Activated CD4-positive, alpha-beta T cell treated with anti-CD3 and anti-CD28 coated beads, Interleukin-2, amount 10 ng/mL, durations not matched to agents 24 days and 14 days (primary cell): ENCODE measurements at regions not wholly inside any gene's neighbourhood (a gene's known extent, or its start where the extent isn't known, plus 50 kb on each side); places are given as distances from the start of the nearest gene placed in this dataset.

Experiments used
- DNase-seq: peaks from one replicate; pipeline ENCODE4 v3.0.0; 2022
- H3K27ac Mint-ChIP-seq: one replicate; pipeline ENCODE4 v1.8.0; 2022; ENCODE audit warnings: mild to moderate bottlenecking, mixed read lengths
- H3K27me3 Mint-ChIP-seq: one replicate; pipeline ENCODE4 v1.8.0; 2022; ENCODE audit warnings: mixed read lengths
- H3K36me3 Mint-ChIP-seq: one replicate; pipeline ENCODE4 v1.8.0; 2022; ENCODE audit warnings: low read depth, mild to moderate bottlenecking, mixed read lengths
- H3K4me1 Mint-ChIP-seq: one replicate; pipeline ENCODE4 v1.8.0; 2021; ENCODE audit warnings: mixed read lengths
- H3K4me3 Mint-ChIP-seq: one replicate; pipeline ENCODE4 v1.8.0; 2022; ENCODE audit warnings: mild to moderate bottlenecking, moderate library complexity, mixed read lengths
- H3K9me3 Mint-ChIP-seq: one replicate; pipeline ENCODE4 v1.8.0; 2021; ENCODE audit warnings: mixed read lengths
- intact Hi-C: fragments of 100-400 bp; cut with micrococcal nuclease; formaldehyde crosslinking; loops from one replicate; pipeline ENCODE4 v1.15.1; 2023

DNA sequence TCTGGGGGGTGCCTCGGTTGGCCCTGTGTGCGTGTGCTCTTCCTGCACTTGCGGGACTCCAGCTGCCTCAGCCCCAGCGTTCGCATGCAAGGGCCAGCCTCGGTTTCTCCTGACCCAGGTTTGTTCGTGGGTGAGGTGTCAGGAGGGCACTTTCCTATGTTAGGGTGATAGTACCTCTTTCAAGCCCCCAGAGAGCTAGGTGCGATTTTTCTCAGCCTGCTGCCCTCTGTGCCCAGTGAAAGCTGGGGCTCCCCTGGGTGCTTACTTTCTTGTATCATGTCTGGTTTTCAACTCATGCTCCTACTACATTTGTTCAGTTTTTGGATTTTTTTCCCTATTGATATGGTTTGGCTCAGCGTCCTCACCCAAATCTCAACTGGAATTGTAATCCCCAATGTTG lies 289.2 kb downstream of the TEX29 start:
- Mint-ChIP-seq H3K4me1 (no peaks in the 10 kb centered on the region), H3K27ac (no peak overlapping the region), H3K27me3 (no peaks in the 10 kb centered on the region), H3K4me3 (no peak overlapping the region), H3K36me3 (no peaks in the 10 kb centered on the region), H3K9me3 (no peaks in the 10 kb centered on the region)
- intact Hi-C loops = no loop called here
- DNase-seq = no peak

DNA sequence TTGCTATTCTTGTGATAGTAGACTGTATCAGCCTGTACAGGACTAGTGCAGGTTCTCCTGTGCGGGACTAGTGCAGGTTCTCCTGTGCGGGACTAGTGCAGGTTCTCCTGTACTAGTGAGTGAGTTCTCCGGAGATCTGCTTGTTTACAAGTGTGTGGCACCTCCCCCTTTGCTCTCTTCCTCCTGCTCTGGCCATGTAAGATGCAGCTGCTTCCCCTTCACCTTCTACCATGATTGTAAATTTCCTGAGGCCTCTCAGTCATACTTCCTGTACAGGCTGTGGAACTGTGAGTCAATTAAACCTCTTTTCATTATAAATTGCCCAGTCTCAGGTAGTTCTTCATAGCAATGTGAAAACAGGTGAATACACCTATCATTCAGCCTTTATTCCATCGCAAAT lies 289.6 kb downstream of the TEX29 start:
- Mint-ChIP-seq H3K4me1 (no peaks in the 10 kb centered on the region), H3K9me3 (no peaks in the 10 kb centered on the region), H3K27me3 (no peaks in the 10 kb centered on the region), H3K4me3 (no peak overlapping the region), H3K36me3 (no peaks in the 10 kb centered on the region), H3K27ac (no peak overlapping the region)
- intact Hi-C loops = no loop called here
- no peak for DNase-seq

GRCh38 chr13:111610879-111611278 lies 290.4 kb downstream of the TEX29 start:
- Mint-ChIP-seq H3K36me3 (no peaks in the 10 kb centered on the region), H3K4me3 (no peak overlapping the region), H3K27me3 (no peaks in the 10 kb centered on the region), H3K9me3 (no peaks in the 10 kb centered on the region), H3K4me1 (no peaks in the 10 kb centered on the region), H3K27ac (no peak overlapping the region)
- DNase-seq = no peak
- intact Hi-C loops = no loop called here

GRCh38 chr13:111611651-111612050 lies 291.2 kb downstream of the TEX29 start:
- no peak overlapping the region for H3K27ac Mint-ChIP-seq
- no peaks in the 10 kb centered on the region for H3K9me3 Mint-ChIP-seq
- H3K36me3 Mint-ChIP-seq = no peaks in the 10 kb centered on the region
- no peak overlapping the region for H3K4me3 Mint-ChIP-seq
- H3K4me1 Mint-ChIP-seq = no peaks in the 10 kb centered on the region
- no peak for DNase-seq
- intact Hi-C loops = no loop called here
- H3K27me3 Mint-ChIP-seq = no peaks in the 10 kb centered on the region

DNA sequence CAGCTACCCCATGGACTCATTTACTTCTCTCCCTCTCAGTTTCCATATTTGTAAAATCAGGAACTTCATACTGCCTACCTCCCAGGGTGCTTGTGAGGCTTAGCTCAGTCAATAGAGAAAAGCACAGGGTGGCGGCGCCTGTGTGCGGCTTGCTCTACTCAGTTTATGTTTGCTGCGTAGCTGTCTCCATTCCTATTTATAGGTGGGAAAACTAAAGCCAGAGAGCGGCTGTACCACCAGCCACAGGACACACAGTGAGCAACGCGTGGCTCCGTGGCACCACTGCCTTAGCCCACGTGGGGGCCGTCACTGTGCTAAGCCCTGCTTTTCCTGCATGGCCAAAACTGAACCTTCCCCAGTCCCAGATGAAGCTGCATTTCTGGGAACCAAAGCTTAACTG lies 292.4 kb downstream of the TEX29 start:
- no peak for DNase-seq
- Mint-ChIP-seq H3K9me3 (no peaks in the 10 kb centered on the region), H3K4me3 (no peak overlapping the region), H3K36me3 (no peaks in the 10 kb centered on the region), H3K4me1 (no peaks in the 10 kb centered on the region), H3K27ac (no peak overlapping the region), H3K27me3 (no peaks in the 10 kb centered on the region)
- intact Hi-C loops = no loop called here

GRCh38 chr13:111614009-111614408 lies 293.6 kb downstream of the TEX29 start:
- Mint-ChIP-seq H3K36me3 (no peaks in the 10 kb centered on the region), H3K9me3 (no peaks in the 10 kb centered on the region), H3K4me1 (no peaks in the 10 kb centered on the region), H3K27me3 (no peaks in the 10 kb centered on the region), H3K27ac (no peak overlapping the region), H3K4me3 (no peak overlapping the region)
- intact Hi-C loops = no loop called here
- DNase-seq = no peak

- Mint-ChIP-seq H3K4me3 (no peak overlapping the region), H3K27me3 (no peaks in the 10 kb centered on the region), H3K9me3 (no peaks in the 10 kb centered on the region), H3K4me1 (no peaks in the 10 kb centered on the region), H3K36me3 (no peaks in the 10 kb centered on the region), H3K27ac (no peak overlapping the region)
- intact Hi-C loops = no loop called here
- no peak for DNase-seq
Measured at GRCh38 chr13:111614613-111615012, 294.2 kb downstream of the TEX29 start.

DNA sequence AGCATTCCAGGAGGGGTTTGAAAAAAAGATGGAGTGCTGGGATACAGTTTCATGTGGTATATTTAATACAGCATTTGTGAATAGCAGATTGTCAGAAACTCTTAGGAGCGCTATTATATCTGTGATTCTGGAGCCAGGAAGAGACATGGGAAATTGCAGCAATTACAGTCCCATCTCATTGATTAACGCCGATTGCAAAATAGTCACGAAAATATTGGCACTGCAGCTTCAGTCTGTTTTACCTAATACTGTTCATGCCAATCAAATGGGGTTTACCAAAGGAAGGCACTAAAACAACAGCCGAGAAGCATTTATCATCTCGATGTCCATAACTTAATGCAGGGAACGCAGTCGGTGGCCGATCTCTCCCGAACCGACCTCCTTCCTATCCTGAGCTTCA lies 295.8 kb downstream of the TEX29 start:
- H3K27ac Mint-ChIP-seq = no peak overlapping the region
- no peak overlapping the region for H3K4me3 Mint-ChIP-seq
- intact Hi-C loops = no loop called here
- H3K36me3 Mint-ChIP-seq = no peaks in the 10 kb centered on the region
- no peak for DNase-seq
- H3K9me3 Mint-ChIP-seq = no peaks in the 10 kb centered on the region
- H3K4me1 Mint-ChIP-seq = no peaks in the 10 kb centered on the region
- no peaks in the 10 kb centered on the region for H3K27me3 Mint-ChIP-seq

DNA sequence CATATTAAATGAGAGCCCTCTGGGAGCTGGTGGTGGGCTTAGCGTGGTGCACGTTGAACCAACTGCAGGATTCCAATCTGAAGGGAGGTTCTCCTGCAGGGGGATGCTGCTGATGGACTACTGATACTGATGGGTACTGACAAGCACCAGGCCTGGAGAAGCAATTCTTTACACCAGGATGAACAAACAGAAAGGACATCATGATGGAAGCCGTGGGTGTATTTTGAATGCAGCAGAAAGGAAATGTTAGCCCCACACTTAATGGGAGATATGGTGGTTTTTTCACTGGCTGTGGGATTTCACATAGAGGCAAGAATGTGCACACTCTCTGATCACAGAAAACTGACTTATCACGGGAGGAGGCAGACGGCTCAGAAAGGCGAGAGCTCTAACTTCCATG lies 299.7 kb downstream of the TEX29 start:
- Mint-ChIP-seq H3K4me3 (no peak overlapping the region), H3K9me3 (no peaks in the 10 kb centered on the region), H3K4me1 (no peaks in the 10 kb centered on the region), H3K27me3 (no peaks in the 10 kb centered on the region), H3K36me3 (no peaks in the 10 kb centered on the region), H3K27ac (no peak overlapping the region)
- DNase-seq = no peak
- intact Hi-C loops = no loop called here

DNA sequence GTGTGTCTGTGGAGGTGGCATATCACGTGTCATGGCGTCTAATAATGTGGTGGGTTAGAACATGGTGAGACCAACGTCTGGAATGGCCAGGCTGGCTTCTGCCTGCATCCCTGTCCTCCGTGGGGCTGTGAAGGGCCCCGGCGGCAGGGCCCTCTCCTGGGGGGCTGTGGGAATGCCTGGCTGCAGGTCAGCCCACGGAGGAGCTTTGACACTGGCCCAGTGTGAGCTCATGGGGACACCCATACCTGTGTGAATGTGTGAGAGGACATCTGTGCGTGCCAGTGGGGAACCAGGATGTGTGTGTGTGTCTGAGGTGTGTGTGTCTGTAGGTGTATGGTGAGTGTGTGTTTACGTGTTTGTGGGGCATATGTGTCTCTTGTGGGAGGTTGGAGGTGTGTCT lies 300.1 kb downstream of the TEX29 start:
- DNase-seq = no peak
- Mint-ChIP-seq H3K4me3 (no peak overlapping the region), H3K27me3 (no peaks in the 10 kb centered on the region), H3K4me1 (no peaks in the 10 kb centered on the region), H3K36me3 (no peaks in the 10 kb centered on the region), H3K27ac (no peak overlapping the region), H3K9me3 (no peaks in the 10 kb centered on the region)
- intact Hi-C loops = no loop called here

GRCh38 chr13:111621164-111621563 lies 300.7 kb downstream of the TEX29 start:
- Mint-ChIP-seq H3K4me3 (no peak overlapping the region), H3K36me3 (no peaks in the 10 kb centered on the region), H3K9me3 (no peaks in the 10 kb centered on the region), H3K27me3 (no peaks in the 10 kb centered on the region), H3K4me1 (no peaks in the 10 kb centered on the region), H3K27ac (no peak overlapping the region)
- intact Hi-C loops = no loop called here
- DNase-seq = no peak

GRCh38 chr13:111622051-111622531 lies 301.6 kb downstream of the TEX29 start:
- Mint-ChIP-seq H3K4me3 (no peak overlapping the region), H3K4me1 (no peaks in the 10 kb centered on the region), H3K27me3 (no peaks in the 10 kb centered on the region), H3K9me3 (no peaks in the 10 kb centered on the region), H3K27ac (no peak overlapping the region), H3K36me3 (no peaks in the 10 kb centered on the region)
- DNase-seq = no peak
- intact Hi-C loops = no loop called here

DNA sequence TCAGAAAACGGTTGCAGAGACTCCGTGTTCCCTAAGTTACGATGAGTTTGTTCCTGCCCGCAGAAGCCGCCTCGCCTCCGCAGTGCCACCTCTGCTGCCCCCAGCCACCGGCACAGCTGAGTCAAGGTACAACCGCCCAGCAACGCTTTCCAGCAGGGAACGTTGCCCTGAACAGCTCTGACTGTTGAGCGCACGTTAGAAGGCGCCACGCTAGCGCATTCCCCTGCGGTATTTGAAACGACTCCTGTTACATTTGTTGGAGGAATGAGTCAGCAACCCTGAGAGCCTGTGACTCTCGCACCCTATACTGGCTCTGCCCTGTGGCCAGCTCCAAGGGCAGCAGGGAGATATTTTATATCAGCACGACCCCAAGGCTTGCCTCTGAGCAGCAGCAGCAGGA lies 302.8 kb downstream of the TEX29 start:
- DNase-seq = no peak
- H3K27ac Mint-ChIP-seq = no peak overlapping the region
- no peak overlapping the region for H3K4me3 Mint-ChIP-seq
- no peaks in the 10 kb centered on the region for H3K36me3 Mint-ChIP-seq
- intact Hi-C loops = no loop called here
- H3K27me3 Mint-ChIP-seq = no peaks in the 10 kb centered on the region
- no peaks in the 10 kb centered on the region for H3K4me1 Mint-ChIP-seq
- no peaks in the 10 kb centered on the region for H3K9me3 Mint-ChIP-seq

GRCh38 chr13:111623743-111624505 lies 303.5 kb downstream of the TEX29 start:
- intact Hi-C loops = no loop called here
- no peak overlapping the region for H3K4me3 Mint-ChIP-seq
- no peak overlapping the region for H3K27ac Mint-ChIP-seq

More at GRCh38 chr13:111623743-111624505, 303.5 kb downstream of the TEX29 start:
- H3K4me1 Mint-ChIP-seq = no peaks in the 10 kb centered on the region
- no peaks in the 10 kb centered on the region for H3K9me3 Mint-ChIP-seq
- no peak for DNase-seq
- H3K36me3 Mint-ChIP-seq = no peaks in the 10 kb centered on the region
- no peaks in the 10 kb centered on the region for H3K27me3 Mint-ChIP-seq
